Parathyroid adenoma (tissue), 2 donors: ENCODE measurements at regions not wholly inside any gene's neighbourhood (a gene's known extent, or its start where the extent isn't known, plus 50 kb on each side); places are given as distances from the start of the nearest gene placed in this dataset.

Source experiments
- H2AFZ ChIP-seq: fragments of 300-600 bp; sonication (generic); one replicate; pipeline ENCODE4 v1.7.0; 2017; ENCODE audit warnings: antibody characterized with exemption, mild to moderate bottlenecking
- H3K27ac ChIP-seq: fragments of 300-600 bp; sonication (generic); one replicate; pipeline ENCODE4 v1.7.0; 2017
- H3K27me3 ChIP-seq: fragments of 300-600 bp; sonication (generic); one replicate; pipeline ENCODE4 v1.7.0; 2017; ENCODE audit warnings: low read length; ENCODE audit not compliant: control insufficient read depth, insufficient read depth
- H3K36me3 ChIP-seq: fragments of 300-600 bp; sonication (generic); one replicate; pipeline ENCODE4 v1.7.0; 2017; ENCODE audit warnings: low read length; ENCODE audit not compliant: control insufficient read depth, insufficient read depth
- H3K4me1 ChIP-seq: fragments of 300-600 bp; sonication (generic); one replicate; pipeline ENCODE4 v1.7.0; 2017; ENCODE audit warnings: control low read depth
- H3K4me2 ChIP-seq: fragments of 300-600 bp; sonication (generic); one replicate; pipeline ENCODE4 v1.7.0; 2017; ENCODE audit warnings: low read length
- H3K4me3 ChIP-seq: fragments of 300-600 bp; sonication (generic); one replicate; pipeline ENCODE4 v1.7.0; 2017; ENCODE audit warnings: low read depth, low read length
- H3K79me2 ChIP-seq: fragments of 300-600 bp; sonication (generic); one replicate; pipeline ENCODE4 v1.7.0; 2017; ENCODE audit warnings: control low read depth
- H3K9ac ChIP-seq: fragments of 300-600 bp; sonication (generic); one replicate; pipeline ENCODE4 v1.7.0; 2017; ENCODE audit warnings: mild to moderate bottlenecking
- H3K9me3 ChIP-seq: fragments of 300-600 bp; sonication (generic); one replicate; pipeline ENCODE4 v1.7.0; 2017; ENCODE audit warnings: low read length; ENCODE audit not compliant: control insufficient read depth
- CTCF ChIP-seq: fragments of 300-600 bp; sonication (generic); IDR thresholded peaks from one replicate; pipeline ENCODE4 v1.7.0; 2017; ENCODE audit warnings: antibody characterized with exemption, mild to moderate bottlenecking
- donor health status: primary hyperparathyroidism.

GRCh38 chr18:41849632-41850031 lies 105.4 kb upstream of the PIK3C3 start:
- no peak overlapping the region for H3K9ac ChIP-seq
- no peaks in the 10 kb centered on the region for H3K9me3 ChIP-seq
- no peaks in the 10 kb centered on the region for H3K4me1 ChIP-seq
- no peaks in the 10 kb centered on the region for H3K36me3 ChIP-seq
- H3K4me2 ChIP-seq, result no peak overlapping the region
- H3K79me2 ChIP-seq, result no peaks in the 10 kb centered on the region
- no peaks in the 10 kb centered on the region for H3K27me3 ChIP-seq
- no peak overlapping the region for H3K4me3 ChIP-seq
- H2AFZ ChIP-seq, result no peak overlapping the region
- no peak overlapping the region for H3K27ac ChIP-seq
- no peak for TF ChIP-seq CTCF

GRCh38 chr18:41845563-41845962 lies 109.5 kb upstream of the PIK3C3 start:
- Histone ChIP-seq H3K4me2 (no peak overlapping the region), H3K9me3 (no peaks in the 10 kb centered on the region), H3K9ac (no peak overlapping the region), H3K79me2 (no peaks in the 10 kb centered on the region), H3K36me3 (no peaks in the 10 kb centered on the region), H3K4me1 (no peaks in the 10 kb centered on the region), H2AFZ (no peak overlapping the region), H3K4me3 (no peak overlapping the region), H3K27me3 (no peaks in the 10 kb centered on the region), H3K27ac (no peak overlapping the region)
- TF ChIP-seq CTCF, result no peak

DNA sequence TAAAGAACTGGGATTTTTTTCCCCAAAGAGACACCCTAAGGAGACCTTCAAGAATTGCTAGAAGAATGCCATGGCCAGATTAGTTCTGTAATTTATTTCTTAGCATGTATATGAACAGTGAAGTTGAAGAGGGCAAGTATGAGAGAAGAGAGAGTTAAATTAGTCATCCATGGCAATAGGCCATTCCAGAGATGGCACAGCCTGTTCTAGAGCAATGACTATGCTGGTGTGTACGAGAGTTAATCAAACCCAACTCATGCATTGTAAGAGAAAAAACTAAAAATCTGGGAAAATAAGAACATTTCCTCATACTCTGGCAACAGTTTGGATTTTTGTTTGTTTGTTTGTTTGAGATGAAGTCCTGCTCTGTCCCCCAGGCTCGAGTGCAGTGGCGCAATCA lies 112.1 kb upstream of the PIK3C3 start:
- Histone ChIP-seq H3K4me3 (no peak overlapping the region), H3K79me2 (no peaks in the 10 kb centered on the region), H3K4me2 (no peak overlapping the region), H3K36me3 (no peaks in the 10 kb centered on the region), H3K4me1 (no peaks in the 10 kb centered on the region), H3K27me3 (no peaks in the 10 kb centered on the region), H3K9ac (no peak overlapping the region), H3K9me3 (no peaks in the 10 kb centered on the region), H2AFZ (no peak overlapping the region), H3K27ac (no peak overlapping the region)
- TF ChIP-seq CTCF, result no peak

DNA sequence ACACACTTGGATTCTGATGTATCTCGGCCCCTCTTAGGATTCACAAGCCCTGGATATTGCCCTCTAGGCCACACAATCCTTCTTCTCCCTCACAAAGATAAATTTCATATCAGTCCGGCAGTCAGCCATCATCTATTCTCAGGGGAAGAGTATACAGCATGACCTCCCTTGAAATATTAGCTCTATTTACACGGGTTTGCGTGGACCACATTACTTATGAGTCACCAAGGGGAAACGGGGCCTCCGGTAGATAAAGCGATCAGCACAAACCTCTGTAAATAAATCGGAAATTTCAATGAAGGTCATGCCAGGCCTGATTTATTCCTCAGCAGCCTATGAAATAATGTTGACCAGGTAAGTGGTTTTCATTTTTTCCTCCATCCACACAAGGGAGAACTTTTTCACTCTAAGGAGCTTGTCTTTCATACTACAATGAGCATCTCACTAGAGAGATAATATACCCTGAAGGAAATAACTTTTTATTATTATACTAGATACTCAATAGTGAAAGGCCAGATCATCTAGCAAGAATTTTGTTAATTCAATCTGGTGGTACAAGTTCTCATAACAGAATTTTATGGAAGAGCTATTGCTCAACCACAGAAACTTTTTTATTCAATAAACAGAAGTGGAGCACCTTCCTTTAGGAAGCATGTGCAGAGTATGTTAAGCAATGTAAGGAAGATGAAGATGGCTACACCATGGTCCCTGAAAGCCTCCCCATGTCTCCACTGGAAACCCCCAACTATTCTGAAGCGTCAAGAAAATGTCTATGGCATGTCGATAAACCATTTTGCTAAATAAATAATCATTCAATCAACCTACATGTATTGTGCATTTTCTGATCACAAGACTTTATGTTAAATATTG lies 125.2 kb upstream of the PIK3C3 start:
- no peaks in the 10 kb centered on the region for H3K27me3 ChIP-seq
- no peak overlapping the region for H3K27ac ChIP-seq
- no peak overlapping the region for H3K4me3 ChIP-seq
- no peaks in the 10 kb centered on the region for H3K36me3 ChIP-seq
- H3K4me2 ChIP-seq, result no peak overlapping the region
- no peaks in the 10 kb centered on the region for H3K79me2 ChIP-seq
- H3K9me3 ChIP-seq, result no peaks in the 10 kb centered on the region
- no peak for TF ChIP-seq CTCF
- no peaks in the 10 kb centered on the region for H3K4me1 ChIP-seq
- H2AFZ ChIP-seq, result no peak overlapping the region
- H3K9ac ChIP-seq, result no peak overlapping the region

DNA sequence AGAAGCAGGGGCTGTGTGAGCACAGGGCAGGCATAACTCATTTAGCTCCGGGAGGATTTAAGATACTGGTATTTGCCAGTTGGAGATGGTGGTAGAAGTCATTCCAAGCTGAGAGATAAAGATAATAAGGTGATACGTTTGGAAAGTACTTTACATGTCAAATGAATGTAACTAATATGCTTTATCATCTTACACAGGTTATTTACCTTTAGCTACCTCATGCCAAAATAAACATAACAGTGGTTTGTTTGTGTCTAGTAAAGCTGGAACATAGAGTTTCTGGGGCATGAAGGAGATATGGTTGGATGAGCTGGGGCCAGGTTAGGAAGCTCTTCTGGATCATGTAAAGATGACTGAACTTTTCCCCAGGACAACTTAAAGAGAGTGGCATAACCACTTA lies 126.9 kb upstream of the PIK3C3 start:
- H3K4me1 ChIP-seq, result no peaks in the 10 kb centered on the region
- H3K4me2 ChIP-seq, result no peak overlapping the region
- H3K79me2 ChIP-seq, result no peaks in the 10 kb centered on the region
- H3K4me3 ChIP-seq, result no peak overlapping the region
- H3K36me3 ChIP-seq, result no peaks in the 10 kb centered on the region
- H3K27ac ChIP-seq, result no peak overlapping the region
- TF ChIP-seq CTCF, result no peak
- H2AFZ ChIP-seq, result no peak overlapping the region
- H3K9ac ChIP-seq, result no peak overlapping the region
- H3K27me3 ChIP-seq, result no peaks in the 10 kb centered on the region
- H3K9me3 ChIP-seq, result no peaks in the 10 kb centered on the region
